B cell (primary cell): ENCODE measurements at regions not wholly inside any gene's neighbourhood (a gene's known extent, or its start where the extent isn't known, plus 50 kb on each side); places are given as distances from the start of the nearest gene placed in this dataset.

Experiments used
- ATAC-seq: fragments of 200-7000 bp; cut with Tn5 transposase; one replicate; pipeline ENCODE4 v1.10.0; 2021; ENCODE audit warnings: low read depth, mild to moderate bottlenecking, moderate number of reproducible peaks, moderate library complexity
- CTCF ChIA-PET: fragments of 350-600 bp; sonication (Branson Sonifier 250); formaldehyde crosslinking; loops from one replicate; lab custom pipeline; 2021; ENCODE audit warnings: antibody characterized with exemption, inconsistent platforms; lab: Charles Lee
- POLR2A ChIA-PET: fragments of 350-600 bp; sonication (Branson Sonifier 250); formaldehyde crosslinking; loops from one replicate; lab custom pipeline; 2021; ENCODE audit warnings: antibody characterized with exemption; lab: Charles Lee
- DNase-seq: peaks from one replicate; pipeline ENCODE4 v3.0.0; 2013
- H2AFZ ChIP-seq: 2 replicates; pipeline ENCODE4 v1.6.1; 2012; ENCODE audit warnings: mild to moderate bottlenecking, low read depth, low read length; ENCODE audit not compliant: insufficient read depth, poor library complexity, severe bottlenecking
- H3K27ac ChIP-seq, 2 donors: 1 replicate in 1 of 2; 2 replicates in 1 of 2; pipeline ENCODE4 v1.5.1; 2012 to 2013; ENCODE audit warnings: low read length in 2 of 2, mild to moderate bottlenecking in 2 of 2, moderate library complexity in 1 of 2
- H3K27me3 ChIP-seq, 4 experiments: fragments of 200-600 bp in 1 of 4; sonication (generic) in 1 of 4; replicated peaks in 1 of 4; 1 replicate in 2 of 4; 2 replicates in 2 of 4; pipeline versions ENCODE4 v1.6.1 to v1.7.0; 2013 to 2016; ENCODE audit warnings: low read length in 3 of 4, mild to moderate bottlenecking in 2 of 4, mixed read lengths in 1 of 4, moderate library complexity in 1 of 4; ENCODE audit not compliant: insufficient read depth in 4 of 4, control insufficient read depth in 3 of 4; ENCODE audit errors: control extremely low read depth in 1 of 4
- H3K36me3 ChIP-seq, 2 experiments: replicated peaks in 1 of 2; 1 replicate in 1 of 2; 2 replicates in 1 of 2; pipeline versions ENCODE4 v1.6.1 to v1.7.1; 2013; ENCODE audit warnings: low read length in 1 of 2; ENCODE audit not compliant: insufficient read depth in 2 of 2, control insufficient read depth in 1 of 2; ENCODE audit errors: control extremely low read depth in 1 of 2, extremely low read depth in 1 of 2
- H3K4me1 ChIP-seq, 2 donors: fragments of 200-600 bp in 1 of 2; sonication (generic) in 1 of 2; 1 replicate in 1 of 2; 2 replicates in 1 of 2; pipeline versions ENCODE4 v1.5.1 to v1.6.1; 2013 to 2017; ENCODE audit warnings: low read length in 2 of 2; ENCODE audit not compliant: control insufficient read depth in 2 of 2, insufficient read depth in 2 of 2
- H3K4me2 ChIP-seq: replicated peaks from 2 replicates; pipeline ENCODE3; 2012; ENCODE audit warnings: mild to moderate bottlenecking, low read depth, low read length; ENCODE audit not compliant: poor library complexity, severe bottlenecking
- H3K4me3 ChIP-seq, 5 experiments: fragments of 200-600 bp in 1 of 5; sonication (generic) in 1 of 5; 1 replicate in 3 of 5; 2 replicates in 2 of 5; pipeline versions ENCODE4 v1.5.1 to v1.7.0; 2011 to 2016; ENCODE audit warnings: low read length in 4 of 5, mild to moderate bottlenecking in 4 of 5, low read depth in 2 of 5, control low read depth in 1 of 5, moderate library complexity in 1 of 5; ENCODE audit not compliant: insufficient read depth in 1 of 5; ENCODE audit errors: control extremely low read depth in 1 of 5, extremely low read depth in 1 of 5
- H3K79me2 ChIP-seq: fragments of 200-600 bp; sonication (generic); one replicate; pipeline ENCODE4 v1.6.0; 2016; ENCODE audit warnings: low read length; ENCODE audit not compliant: control insufficient read depth, insufficient read depth
- H3K9ac ChIP-seq: fragments of 200-600 bp; sonication (generic); 2 replicates; pipeline ENCODE4 v1.6.1; 2017; ENCODE audit warnings: mild to moderate bottlenecking, low read length, moderate library complexity
- H3K9me3 ChIP-seq, 3 donors: one replicate each; pipeline versions ENCODE4 v1.6.1 to v1.7.1; 2013; ENCODE audit warnings: low read length in 2 of 3; ENCODE audit not compliant: control insufficient read depth in 2 of 3, insufficient read depth in 1 of 3; ENCODE audit errors: control extremely low read depth in 1 of 3
- H4K20me1 ChIP-seq: 2 replicates; pipeline ENCODE4 v1.6.0; 2012; ENCODE audit warnings: mild to moderate bottlenecking, low read length; ENCODE audit not compliant: insufficient read depth, control insufficient read depth, poor library complexity, severe bottlenecking
- H3K27ac Mint-ChIP-seq: one replicate; pipeline ENCODE4 v1.8.0; 2021; ENCODE audit warnings: mixed read lengths
- H3K27me3 Mint-ChIP-seq: one replicate; pipeline ENCODE4 v1.8.0; 2021; ENCODE audit warnings: mixed read lengths
- H3K4me1 Mint-ChIP-seq: one replicate; pipeline ENCODE4 v1.8.0; 2021; ENCODE audit warnings: mixed read lengths
- H3K4me3 Mint-ChIP-seq: one replicate; pipeline ENCODE4 v1.8.0; 2021; ENCODE audit warnings: mixed read lengths
- H3K9me3 Mint-ChIP-seq: one replicate; pipeline ENCODE4 v1.8.0; 2022; ENCODE audit warnings: mixed read lengths; ENCODE audit not compliant: insufficient read depth
- EZH2 ChIP-seq: IDR thresholded peaks from 2 replicates; pipeline ENCODE4 v1.6.1; 2012; ENCODE audit warnings: borderline replicate concordance, low read depth, mild to moderate bottlenecking, moderate library complexity, low read length; ENCODE audit not compliant: insufficient read depth, poor library complexity, severe bottlenecking
- WGBS: methylation state at CpG from one replicate; pipeline ENCODE4 v1.1.5; 2013; ENCODE audit warnings: missing lambda C conversion rate; ENCODE audit not compliant: insufficient coverage; 5-methylcytosine and 5-hydroxymethylcytosine counted together
- intact Hi-C: fragments of 100-400 bp; cut with micrococcal nuclease; formaldehyde crosslinking; loops from one replicate; pipeline ENCODE4 v1.10.0; 2022
- TF ChIP-seq, protein P1 (sequence below): fragments of 200-600 bp; IDR thresholded peaks from one replicate; pipeline ENCODE4 v1.8.0; 2022; ENCODE audit warnings: antibody characterized with exemption, mild to moderate bottlenecking

- Histone ChIP-seq H3K4me1 (no peaks in the 10 kb centered on the region), H3K4me3 (no peak overlapping the region), H3K79me2 (no peaks in the 10 kb centered on the region), H3K9ac (no peak overlapping the region), H2AFZ (no peak overlapping the region), H4K20me1 (no peaks in the 10 kb centered on the region), H3K36me3 (no peaks in the 10 kb centered on the region), H3K27me3 (no peaks in the 10 kb centered on the region), H3K9me3 (no peaks in the 10 kb centered on the region), H3K27ac (no peak overlapping the region), H3K4me2 (no peak overlapping the region)
- CTCF ChIA-PET, result no interaction called here
- WGBS, result 80% methylated on average over 1 of the region's 3 CpGs
- DNase-seq, result no peak
- no peak overlapping the region for H3K4me3 Mint-ChIP-seq
- ATAC-seq, result no peak
- H3K27me3 Mint-ChIP-seq, result no peaks in the 10 kb centered on the region
- no peaks in the 10 kb centered on the region for H3K4me1 Mint-ChIP-seq
- no peak overlapping the region for H3K27ac Mint-ChIP-seq
- intact Hi-C loops, result no loop called here
- POLR2A ChIA-PET, result no interaction called here
- TF ChIP-seq, protein P1, sequence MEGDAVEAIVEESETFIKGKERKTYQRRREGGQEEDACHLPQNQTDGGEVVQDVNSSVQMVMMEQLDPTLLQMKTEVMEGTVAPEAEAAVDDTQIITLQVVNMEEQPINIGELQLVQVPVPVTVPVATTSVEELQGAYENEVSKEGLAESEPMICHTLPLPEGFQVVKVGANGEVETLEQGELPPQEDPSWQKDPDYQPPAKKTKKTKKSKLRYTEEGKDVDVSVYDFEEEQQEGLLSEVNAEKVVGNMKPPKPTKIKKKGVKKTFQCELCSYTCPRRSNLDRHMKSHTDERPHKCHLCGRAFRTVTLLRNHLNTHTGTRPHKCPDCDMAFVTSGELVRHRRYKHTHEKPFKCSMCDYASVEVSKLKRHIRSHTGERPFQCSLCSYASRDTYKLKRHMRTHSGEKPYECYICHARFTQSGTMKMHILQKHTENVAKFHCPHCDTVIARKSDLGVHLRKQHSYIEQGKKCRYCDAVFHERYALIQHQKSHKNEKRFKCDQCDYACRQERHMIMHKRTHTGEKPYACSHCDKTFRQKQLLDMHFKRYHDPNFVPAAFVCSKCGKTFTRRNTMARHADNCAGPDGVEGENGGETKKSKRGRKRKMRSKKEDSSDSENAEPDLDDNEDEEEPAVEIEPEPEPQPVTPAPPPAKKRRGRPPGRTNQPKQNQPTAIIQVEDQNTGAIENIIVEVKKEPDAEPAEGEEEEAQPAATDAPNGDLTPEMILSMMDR, result no peak
- no peak for TF ChIP-seq EZH2
- no peaks in the 10 kb centered on the region for H3K9me3 Mint-ChIP-seq
Observed at GRCh38 chr7:125599387-125599786, 669.8 kb upstream of the POT1 start.

DNA sequence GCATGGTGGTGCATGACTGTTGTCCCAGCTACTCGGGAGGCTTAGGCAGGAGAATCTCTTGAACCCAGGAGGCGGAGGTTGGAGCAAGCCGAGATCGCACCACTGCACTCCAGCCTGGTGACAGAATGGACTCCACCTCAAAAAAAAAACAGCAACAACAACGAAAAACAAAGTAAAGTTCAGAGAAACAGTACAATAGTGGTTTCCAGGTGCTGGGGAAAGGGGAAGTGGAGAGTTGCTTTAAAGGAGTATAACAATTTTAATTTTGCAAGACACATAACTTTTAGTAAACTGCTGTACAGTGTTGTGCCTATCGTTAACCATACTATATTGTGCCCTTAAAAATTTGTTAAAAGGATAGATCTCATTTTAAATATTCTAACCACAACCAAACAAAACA, 662.7 kb upstream of the POT1 start:
- Mint-ChIP-seq H3K27me3 (no peaks in the 10 kb centered on the region), H3K4me1 (no peaks in the 10 kb centered on the region), H3K4me3 (no peak overlapping the region), H3K9me3 (peaks cover 2% of the 10 kb centered on the region), H3K27ac (no peak overlapping the region)
- no peak overlapping the region for H3K4me2 ChIP-seq
- H3K9me3 ChIP-seq, result no peaks in the 10 kb centered on the region
- TF ChIP-seq, protein P1, result no peak
- no peak for TF ChIP-seq EZH2
- H3K27ac ChIP-seq, result no peak overlapping the region
- no peaks in the 10 kb centered on the region for H4K20me1 ChIP-seq
- H3K79me2 ChIP-seq, result no peaks in the 10 kb centered on the region
- no peaks in the 10 kb centered on the region for H3K36me3 ChIP-seq
- intact Hi-C loops, result no loop called here
- ChIA-PET CTCF (no interaction called here), POLR2A (no interaction called here)
- no peak overlapping the region for H2AFZ ChIP-seq
- no peak for ATAC-seq
- no peak overlapping the region for H3K4me3 ChIP-seq
- no peak overlapping the region for H3K9ac ChIP-seq
- WGBS, result no CpG with 5 or more reads among the region's 6 CpGs
- no peaks in the 10 kb centered on the region for H3K27me3 ChIP-seq
- no peak for DNase-seq
- H3K4me1 ChIP-seq, result no peaks in the 10 kb centered on the region
